ENCODE measurements at regions not wholly inside any gene's neighbourhood (a gene's known extent, or its start where the extent isn't known, plus 50 kb on each side); places are given as distances from the start of the nearest gene placed in this dataset.
"Not testable (repeated sequence)": the region's sequence is repeated elsewhere in the genome, so short reads cannot be mapped to it uniquely, and the experiment has no call there.

GRCh38 chr12:13339091-13339490 is 142.6 kb downstream of the EMP1 start:
- intact Hi-C loops (cut with DNase I), result no loop called here
- no peak for DNase-seq

GRCh38 chr12:13337791-13338190 is 141.3 kb downstream of the EMP1 start:
- intact Hi-C loops (cut with DNase I), result no loop called here
- no peak for DNase-seq

- intact Hi-C loops (cut with DNase I), result no loop called here
- DNase-seq, result peak in 1 of 10 donors; percentile 71
Observed at GRCh38 chr12:13336216-13336615, 139.7 kb downstream of the EMP1 start.

DNA sequence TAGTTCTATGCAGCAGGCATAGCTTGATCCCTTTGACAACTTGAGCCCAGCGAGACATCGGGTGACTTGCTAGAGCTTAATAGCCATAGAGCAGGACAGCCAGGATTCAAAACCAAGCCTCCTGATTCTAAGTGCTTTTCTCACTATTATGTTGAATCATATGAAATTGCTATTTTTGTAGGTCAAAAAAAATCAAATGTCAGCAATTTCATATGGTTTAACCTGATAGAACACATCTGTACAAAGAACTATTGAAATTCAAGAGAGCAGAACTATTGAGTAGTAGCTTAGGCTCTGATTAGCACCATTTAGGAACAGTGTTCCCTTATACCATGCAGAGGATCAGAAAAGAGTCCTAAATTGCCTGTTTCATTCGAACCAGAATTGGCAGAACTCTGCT is 132.0 kb downstream of the EMP1 start:
- intact Hi-C loops (cut with DNase I), result no loop called here

DNA sequence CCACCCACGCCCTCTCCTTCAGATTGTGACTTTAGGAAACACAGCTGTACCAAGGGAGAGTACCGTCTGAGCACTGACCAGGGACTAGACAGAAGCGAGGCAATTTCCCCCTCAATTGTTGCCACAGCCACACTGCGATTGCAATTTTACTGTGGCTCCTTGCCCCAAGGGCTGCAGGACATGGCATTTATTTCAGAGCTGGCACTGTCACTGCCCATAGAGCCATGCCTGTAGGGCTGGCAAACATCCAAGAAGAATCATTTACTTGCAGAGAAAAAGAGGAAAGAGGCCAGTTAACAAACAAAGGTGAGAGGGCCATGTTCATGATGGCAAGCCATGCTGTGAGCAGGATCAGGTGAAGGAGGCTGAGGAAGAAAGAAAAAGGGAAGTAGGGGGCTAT is 129.6 kb downstream of the EMP1 start:
- no peak for DNase-seq
- intact Hi-C loops (cut with DNase I), result no loop called here

More for the DNA sequence above, 132.0 kb downstream of the EMP1 start:
- no peak for DNase-seq

DNA sequence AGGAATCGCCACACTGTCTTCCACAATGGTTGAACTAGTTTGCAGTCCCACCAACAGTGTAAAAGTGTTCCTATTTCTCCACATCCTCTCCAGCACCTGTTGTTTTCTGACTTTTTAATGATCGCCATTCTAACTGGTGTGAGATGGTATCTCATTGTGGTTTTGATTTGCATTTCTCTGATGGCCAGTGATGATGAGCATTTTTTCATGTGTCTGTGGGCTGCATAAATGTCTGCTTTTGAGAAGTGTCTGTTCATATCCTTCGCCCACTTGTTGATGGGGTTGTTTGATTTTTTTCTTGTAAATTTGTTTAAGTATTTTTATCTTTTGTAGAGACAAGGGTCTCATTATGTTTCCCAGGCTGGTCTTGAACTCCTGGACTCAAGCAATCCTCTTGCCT is 128.5 kb downstream of the EMP1 start:
- DNase-seq; intact Hi-C loops (cut with DNase I): not testable (repeated sequence)

DNA sequence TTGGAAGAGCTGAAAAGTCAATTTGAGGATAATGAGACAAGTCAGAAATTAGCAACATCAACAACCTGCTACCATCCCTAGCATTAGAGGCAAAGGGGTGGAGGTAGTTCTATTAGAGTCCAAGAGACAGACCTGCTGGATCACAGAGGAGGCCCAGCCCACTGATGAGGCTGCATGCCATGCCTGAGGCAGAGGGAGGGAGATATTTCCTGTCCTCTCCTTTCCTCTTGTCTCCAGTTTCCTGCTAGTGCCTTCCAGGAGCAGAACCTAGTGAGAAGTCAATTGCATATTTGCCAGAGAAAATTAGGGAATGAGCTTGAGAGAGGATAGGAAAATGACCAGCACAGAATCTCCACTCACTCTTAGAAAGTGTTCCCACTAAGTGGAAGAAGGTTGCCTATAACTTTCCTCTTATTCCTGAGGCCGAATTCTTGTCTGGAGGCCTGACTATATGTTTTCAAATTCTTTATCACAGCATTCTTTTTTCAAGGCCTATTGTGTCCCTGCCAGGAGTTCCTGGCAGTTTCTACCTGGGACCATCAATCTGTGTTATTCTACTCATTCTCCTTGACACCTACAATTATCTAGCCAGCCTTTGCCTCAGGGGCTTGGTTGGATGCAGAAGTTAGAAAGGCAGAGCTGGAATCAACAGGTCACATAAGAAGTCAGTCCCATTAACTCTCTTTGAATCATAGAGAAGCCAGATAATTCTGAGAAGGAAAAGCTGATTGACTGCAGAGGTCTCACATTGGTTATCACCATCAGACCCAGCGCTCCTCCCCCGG is 121.9 kb downstream of the EMP1 start:
- intact Hi-C loops (cut with DNase I), result no loop called here

DNA sequence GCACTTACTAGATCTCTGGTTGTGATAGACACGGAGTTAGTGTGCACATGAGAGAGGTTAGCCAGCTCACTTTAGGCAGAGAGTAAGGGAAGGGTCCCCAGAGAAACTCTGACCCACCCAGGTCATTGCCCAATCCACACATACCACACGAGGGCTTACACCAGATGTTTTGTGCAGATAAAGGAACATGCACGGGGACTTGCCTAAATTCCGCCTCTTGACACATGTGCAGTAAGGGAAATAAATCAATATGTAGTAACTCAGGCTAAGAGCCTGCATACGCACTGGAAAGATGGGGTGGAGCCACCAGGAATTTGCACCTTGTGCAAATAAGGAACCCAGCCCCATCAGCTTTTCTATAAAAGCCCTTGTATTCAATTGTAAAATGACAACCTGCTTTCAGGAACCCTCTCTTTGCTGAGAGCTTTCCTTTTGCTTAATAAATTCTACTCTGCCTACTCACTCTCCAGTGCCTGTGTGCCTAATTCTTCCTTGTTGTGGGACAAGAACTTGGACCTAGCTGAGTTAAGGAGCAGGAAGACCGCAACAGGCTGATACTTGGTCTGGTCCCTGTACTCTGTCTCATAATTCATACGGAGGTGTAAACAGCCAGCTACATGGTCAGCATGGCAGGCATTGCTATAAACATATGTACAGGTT is 120.2 kb downstream of the EMP1 start:
- no peak for DNase-seq
- intact Hi-C loops (cut with DNase I), result no loop called here

More for the DNA sequence above, 121.9 kb downstream of the EMP1 start:
- no peak for DNase-seq

DNA sequence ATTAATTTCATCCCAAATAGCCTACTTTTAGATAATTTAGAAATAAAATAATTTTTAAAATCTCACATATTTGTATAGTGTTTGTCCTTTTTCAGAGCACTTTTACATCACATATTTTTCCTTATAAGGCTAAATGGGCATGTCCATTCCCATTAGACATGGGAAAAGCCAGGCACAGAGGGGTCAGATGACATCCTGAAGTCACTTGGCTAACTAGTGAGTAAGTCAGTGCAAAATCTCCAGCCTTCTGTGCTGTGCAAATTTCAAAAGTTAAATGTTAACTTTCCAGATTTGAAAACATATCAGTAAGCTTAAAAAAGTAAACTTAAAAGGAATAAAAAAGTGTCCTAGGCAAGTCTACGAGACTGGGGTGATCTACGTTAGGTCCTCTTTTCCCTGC is 117.4 kb downstream of the EMP1 start:
- no peak for DNase-seq
- intact Hi-C loops (cut with DNase I), result no loop called here

DNA sequence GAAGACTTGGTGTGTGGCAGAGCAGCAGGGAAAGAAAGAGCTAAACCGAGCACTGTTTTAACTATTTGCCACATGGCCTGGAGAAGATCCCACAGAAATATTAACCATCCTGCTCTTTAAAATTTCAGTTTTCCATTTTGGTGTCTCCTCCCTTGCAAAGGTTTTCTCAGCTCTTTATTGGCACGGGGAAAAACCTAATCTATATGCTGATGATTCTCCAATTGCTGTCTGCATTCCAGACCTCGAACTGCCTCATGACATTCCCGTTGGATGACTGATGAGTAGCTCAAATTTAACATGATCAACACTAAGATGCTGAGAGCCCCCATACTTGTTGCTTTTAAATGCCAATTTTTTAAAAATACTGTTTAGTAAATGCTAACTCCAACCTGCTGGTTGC is 115.0 kb downstream of the EMP1 start:
- no peak for DNase-seq
- intact Hi-C loops (cut with DNase I), result no loop called here

DNA sequence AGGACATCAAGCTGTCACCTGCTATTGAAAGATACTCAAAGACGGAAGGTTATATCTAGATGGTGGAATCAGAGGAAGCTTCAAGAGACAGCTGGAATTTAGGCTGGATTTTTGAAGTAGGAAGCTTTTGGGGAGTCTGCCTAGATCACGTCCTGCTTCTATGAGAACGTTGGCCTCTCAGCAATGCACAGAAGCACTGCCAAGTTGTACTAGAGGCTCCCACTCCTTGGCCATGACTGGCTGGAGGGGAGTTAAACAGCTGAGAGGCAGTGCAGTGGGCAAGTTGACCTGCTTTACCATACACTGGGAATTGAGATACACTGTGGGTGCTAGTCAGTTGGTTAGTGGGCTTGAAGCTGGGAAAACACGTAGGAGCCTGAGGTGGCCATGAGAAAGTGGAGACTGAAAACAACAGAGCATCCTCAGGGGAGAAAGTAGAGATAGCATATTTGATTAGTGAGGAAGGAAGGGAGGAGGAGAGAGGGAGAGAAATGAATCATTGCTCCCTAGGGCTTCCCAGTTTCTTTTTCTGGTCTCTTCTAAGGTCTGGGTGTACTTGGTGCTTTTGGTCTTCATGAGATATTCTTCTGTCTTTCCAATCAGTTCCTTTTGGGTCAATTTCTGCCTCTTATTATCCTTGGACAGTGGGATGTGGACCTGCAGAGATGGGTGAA is 110.8 kb downstream of the EMP1 start:
- intact Hi-C loops (cut with DNase I), result no loop called here
- peak in 1 of 10 donors; percentile 82 for DNase-seq

- intact Hi-C loops (cut with DNase I), result no loop called here
- no peak for DNase-seq
Observed at GRCh38 chr12:13304924-13305323, 108.4 kb downstream of the EMP1 start.

- intact Hi-C loops (cut with DNase I), result no loop called here
- DNase-seq, result no peak
Observed at GRCh38 chr12:13299457-13299856, 102.9 kb downstream of the EMP1 start.

GRCh38 chr12:13293096-13293495 is 96.6 kb downstream of the EMP1 start:
- DNase-seq, result no peak

GRCh38 chr12:13289653-13290289 is 93.2 kb downstream of the EMP1 start:
- intact Hi-C loops (cut with DNase I), result no loop called here
- no peak for DNase-seq

More at GRCh38 chr12:13293096-13293495, 96.6 kb downstream of the EMP1 start:
- intact Hi-C loops (cut with DNase I), result no loop called here

DNA sequence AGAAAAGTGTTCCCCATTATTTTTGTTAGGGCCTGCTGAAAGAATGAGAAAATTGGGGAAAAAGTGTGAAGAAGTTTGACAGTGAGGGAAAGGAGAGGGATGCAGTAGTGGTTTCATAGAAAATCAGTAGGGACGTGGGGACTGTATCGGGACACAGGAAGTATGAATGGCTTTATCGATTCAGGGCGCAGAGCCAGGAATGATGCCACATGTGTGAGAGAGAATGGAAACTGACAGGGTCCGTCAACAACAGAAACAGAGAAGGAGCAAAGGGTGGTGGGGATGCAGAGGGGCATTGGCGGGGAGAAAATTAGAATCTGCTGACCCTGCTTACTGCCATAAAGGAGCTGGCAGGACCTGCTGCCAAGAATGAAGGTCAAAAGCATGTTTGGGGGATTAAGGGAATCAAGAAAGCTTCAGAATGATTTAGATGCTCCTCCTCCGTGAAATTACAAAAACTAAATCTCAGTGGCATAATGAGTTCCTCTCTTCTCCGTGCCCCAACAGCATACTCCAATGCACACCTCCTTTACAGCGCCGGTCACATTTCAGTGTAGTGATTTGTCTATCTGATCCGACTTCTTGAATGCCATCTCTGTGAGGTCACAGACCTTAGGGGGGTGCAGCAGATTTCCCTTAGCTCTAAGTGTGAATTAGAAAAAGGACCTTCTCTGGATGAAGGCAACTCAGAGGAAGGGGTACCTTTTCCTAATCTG is 92.6 kb downstream of the EMP1 start:
- DNase-seq, result no peak

GRCh38 chr12:13288501-13288900 is 92.0 kb downstream of the EMP1 start:
- DNase-seq, result no peak
- intact Hi-C loops (cut with DNase I), result no loop called here

More for the DNA sequence above, 92.6 kb downstream of the EMP1 start:
- intact Hi-C loops (cut with DNase I), result no loop called here

GRCh38 chr12:13283867-13284266 is 87.3 kb downstream of the EMP1 start:
- no peak for DNase-seq
- intact Hi-C loops (cut with DNase I), result no loop called here

DNA sequence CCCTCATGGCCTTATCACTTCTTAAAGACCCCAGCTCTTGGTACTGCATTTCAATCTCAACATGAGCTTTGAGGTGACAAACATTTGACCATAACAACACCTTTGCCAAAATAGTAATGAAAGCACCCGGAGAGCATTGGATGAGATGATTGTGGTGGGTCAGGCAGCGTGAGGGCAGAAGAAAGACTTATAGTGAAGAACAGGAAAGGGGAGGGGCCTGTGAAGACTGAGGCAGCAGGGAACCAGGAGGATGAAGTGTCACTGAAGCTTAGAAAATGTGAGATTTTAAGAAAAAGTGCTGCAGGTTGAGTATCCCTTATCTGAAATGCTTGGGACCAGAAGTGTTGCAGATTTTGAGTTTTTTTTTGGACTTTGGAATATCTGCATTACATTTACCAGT is 86.3 kb downstream of the EMP1 start:
- intact Hi-C loops (cut with DNase I), result no loop called here
- DNase-seq, result no peak

DNA sequence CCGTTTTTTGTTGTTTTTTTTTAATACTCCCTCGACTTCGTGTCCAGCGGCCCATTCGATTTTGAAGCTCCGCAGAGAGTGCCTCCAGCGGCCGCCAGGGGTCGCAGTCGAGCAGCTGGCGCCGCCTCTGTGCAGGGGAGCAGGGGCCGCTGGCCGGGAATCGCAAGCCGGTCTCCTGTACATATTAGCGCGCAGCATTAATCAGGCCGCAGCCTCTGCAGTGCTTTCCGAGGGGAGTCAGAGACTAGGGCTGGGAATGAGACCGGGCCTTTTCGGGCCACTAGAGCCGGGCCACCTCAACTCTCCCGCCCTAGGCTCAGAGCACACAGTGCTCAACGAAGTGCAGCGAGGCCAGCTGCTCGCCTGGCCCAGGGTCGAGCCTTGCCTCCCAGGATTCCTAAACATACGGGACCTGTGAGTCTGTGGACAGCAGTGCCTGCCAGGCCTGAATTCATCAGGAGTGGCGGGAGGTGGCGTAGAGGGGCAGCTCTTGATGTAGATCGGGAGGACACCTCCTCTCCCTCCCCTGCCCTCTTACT is 81.8 kb downstream of the EMP1 start:
- DNase-seq, result peak; percentile 57 to 97 (median 78)
- intact Hi-C loops (cut with DNase I), result loop anchor here (1.0 to 10.0 kb wide), 4 partner anchors 259 to 889 kb away; no protein-coding TSS in a partner anchor
